ENCODE measurements at regions not wholly inside any gene's neighbourhood (a gene's known extent, or its start where the extent isn't known, plus 50 kb on each side); places are given as distances from the start of the nearest gene placed in this dataset.

DNA sequence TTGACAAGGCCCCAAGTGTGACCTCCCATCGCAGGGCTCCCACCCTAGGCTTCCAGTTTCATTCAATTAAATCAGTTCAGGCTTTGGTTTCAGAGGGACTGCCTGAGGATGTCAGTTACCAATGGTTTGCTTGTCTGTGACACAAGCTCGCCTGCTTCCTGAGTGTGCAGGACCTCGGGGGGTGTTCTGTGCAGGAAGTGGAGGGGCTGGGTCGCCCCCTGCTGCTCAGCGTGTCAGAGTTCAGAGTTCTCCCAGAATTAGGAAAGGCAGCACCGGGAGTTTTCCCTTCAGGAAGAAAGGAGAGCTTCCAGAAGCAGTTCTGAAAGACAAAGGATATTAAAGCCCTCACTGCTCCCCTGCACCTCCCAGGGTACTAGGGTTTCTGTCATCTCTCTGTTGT is 50.8 kb upstream of the TGM3 start:
- DNase-seq (ENCODE audit: low read depth in 2 of 2), result no peak
- no peak overlapping the region for H3K4me3 ChIP-seq (replicated peaks in 1 of 2; ENCODE audit: low read depth in 2 of 2, low read length in 2 of 2)
- TF ChIP-seq, protein P1, sequence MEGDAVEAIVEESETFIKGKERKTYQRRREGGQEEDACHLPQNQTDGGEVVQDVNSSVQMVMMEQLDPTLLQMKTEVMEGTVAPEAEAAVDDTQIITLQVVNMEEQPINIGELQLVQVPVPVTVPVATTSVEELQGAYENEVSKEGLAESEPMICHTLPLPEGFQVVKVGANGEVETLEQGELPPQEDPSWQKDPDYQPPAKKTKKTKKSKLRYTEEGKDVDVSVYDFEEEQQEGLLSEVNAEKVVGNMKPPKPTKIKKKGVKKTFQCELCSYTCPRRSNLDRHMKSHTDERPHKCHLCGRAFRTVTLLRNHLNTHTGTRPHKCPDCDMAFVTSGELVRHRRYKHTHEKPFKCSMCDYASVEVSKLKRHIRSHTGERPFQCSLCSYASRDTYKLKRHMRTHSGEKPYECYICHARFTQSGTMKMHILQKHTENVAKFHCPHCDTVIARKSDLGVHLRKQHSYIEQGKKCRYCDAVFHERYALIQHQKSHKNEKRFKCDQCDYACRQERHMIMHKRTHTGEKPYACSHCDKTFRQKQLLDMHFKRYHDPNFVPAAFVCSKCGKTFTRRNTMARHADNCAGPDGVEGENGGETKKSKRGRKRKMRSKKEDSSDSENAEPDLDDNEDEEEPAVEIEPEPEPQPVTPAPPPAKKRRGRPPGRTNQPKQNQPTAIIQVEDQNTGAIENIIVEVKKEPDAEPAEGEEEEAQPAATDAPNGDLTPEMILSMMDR (IDR thresholded peaks at IDR 0.05; ENCODE audit: low read depth, low read length), result no peak

- DNase-seq (ENCODE audit: low read depth in 2 of 2), result no peak
- TF ChIP-seq, protein P1 (IDR thresholded peaks at IDR 0.05; ENCODE audit: low read depth, low read length), result no peak
- no peak overlapping the region for H3K4me3 ChIP-seq (replicated peaks in 1 of 2; ENCODE audit: low read depth in 2 of 2, low read length in 2 of 2)
Observed at GRCh38 chr20:2245637-2246036, 50.2 kb upstream of the TGM3 start.
